ENCODE measurements at regions not wholly inside any gene's neighbourhood (a gene's known extent, or its start where the extent isn't known, plus 50 kb on each side); places are given as distances from the start of the nearest gene placed in this dataset.
A peak's percentile ranks its signal among the peaks of the same experiment; 100 is the strongest.

DNA sequence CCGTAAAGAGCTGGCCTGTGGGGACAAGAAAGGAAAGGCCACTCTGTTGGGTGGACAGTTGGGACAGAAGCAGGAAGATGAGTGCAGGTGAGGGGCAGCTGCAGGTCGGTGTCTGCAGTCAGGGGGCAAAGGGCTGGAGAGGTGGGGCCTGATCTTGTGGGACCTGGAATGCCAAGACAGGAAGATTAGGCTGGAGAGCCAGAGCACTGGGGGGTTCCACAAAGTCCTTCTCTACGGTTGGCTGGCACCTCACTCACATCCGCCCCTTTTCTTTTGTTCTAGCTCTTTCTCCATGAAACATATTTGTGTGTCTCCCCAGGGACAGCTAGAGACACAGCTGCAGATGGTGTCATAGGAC, 404.1 kb downstream of the PTPRU start:
- DNase-seq = no peak

DNA sequence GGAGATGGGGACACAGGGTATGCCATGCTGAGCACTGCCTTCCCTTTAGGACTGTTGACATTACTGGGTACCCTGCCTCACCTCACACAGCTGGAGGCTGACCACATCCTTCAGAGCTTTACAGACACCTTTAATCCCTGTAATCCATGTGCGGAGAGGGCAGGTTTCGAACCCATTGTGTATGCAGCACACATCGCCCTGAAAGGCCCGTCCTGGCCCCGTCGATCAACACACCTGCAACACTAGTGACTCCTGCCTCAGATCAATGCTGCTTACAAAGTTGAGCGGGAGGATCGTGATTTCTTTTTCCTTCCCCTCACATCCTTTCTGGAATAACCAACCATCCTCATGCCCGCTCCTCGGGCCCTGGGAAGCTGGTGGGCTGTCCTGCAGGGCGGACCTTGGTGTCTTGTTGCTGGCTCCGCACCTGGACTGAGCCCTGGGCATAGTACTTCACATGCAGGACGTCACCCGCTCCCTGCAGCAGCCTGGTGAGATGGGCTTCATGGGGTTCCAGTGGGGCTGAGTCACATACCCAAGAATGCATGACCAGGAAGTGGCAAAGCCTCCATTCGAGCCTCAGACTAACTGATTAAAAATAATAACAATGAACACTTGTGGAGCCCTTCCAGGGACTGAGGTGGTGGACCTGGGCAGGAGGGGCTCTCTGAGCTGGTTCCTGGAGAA, 403.6 kb downstream of the PTPRU start:
- no peak for DNase-seq

DNA sequence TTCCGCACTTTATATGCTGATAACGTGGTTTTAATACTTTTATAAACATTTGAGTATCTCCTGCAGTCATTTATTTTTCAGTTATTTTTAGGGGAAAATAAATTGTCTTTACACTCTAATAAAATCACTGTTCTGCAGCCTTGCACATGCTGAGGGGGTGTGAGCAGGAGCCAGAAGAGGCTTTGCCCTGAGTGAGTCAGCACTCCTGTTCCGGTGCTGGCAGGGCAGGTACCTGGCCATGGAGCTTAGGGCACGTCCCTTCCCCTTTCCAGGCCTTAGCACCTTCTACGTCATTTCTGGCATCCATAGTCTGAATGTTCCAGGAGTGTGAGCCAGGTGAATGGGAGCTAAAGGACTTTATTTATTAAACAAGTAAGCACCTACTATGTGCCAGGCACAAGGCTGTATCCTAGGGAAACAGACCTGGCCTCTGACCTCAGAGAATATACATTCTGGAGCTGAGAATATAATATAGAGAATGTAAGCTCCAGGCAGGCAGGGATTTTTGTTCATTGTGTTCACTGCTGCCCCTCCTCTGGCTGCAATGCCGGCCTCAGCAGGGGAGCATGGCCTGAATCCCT, 402.9 kb downstream of the PTPRU start:
- no peak for DNase-seq

DNA sequence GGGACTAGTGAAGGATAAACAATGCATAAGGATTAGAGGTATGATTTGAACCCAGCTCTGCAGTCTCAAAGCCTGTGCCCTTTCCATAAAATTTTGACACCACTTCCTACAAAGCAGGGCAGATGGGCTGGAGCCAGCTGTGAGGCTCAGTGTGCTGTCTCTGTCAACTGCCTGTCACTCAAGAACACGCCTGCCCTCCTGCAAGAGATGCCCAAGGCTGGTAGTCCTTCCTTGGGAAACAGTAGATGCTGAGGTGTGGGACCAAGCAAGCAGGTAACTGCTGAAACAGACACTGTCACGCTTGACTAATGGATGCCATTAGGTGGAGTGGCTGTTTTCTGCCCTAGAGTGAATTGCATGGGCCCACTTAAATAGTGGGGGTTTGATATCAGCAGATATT, 402.0 kb downstream of the PTPRU start:
- DNase-seq = no peak

DNA sequence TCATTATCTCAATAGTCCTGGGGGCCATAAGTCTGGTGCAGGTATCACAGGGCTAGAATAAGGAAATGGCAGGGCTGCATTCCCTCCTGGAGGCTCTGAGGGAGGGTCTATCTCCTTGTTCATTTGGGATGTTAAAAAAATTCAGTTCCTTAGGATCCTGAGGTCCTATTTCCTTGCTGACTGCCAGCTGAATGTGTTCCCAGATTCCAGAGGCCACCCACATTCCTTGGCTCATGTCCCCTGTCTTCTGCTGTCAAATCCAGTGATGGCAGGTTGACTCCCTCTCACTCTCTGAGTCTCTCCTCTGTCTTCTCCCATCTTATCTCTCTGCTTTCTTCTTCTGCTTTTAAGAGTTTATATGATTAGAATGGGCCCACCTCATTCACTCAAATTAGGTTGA, 400.6 kb downstream of the PTPRU start:
- no peak for DNase-seq

DNA sequence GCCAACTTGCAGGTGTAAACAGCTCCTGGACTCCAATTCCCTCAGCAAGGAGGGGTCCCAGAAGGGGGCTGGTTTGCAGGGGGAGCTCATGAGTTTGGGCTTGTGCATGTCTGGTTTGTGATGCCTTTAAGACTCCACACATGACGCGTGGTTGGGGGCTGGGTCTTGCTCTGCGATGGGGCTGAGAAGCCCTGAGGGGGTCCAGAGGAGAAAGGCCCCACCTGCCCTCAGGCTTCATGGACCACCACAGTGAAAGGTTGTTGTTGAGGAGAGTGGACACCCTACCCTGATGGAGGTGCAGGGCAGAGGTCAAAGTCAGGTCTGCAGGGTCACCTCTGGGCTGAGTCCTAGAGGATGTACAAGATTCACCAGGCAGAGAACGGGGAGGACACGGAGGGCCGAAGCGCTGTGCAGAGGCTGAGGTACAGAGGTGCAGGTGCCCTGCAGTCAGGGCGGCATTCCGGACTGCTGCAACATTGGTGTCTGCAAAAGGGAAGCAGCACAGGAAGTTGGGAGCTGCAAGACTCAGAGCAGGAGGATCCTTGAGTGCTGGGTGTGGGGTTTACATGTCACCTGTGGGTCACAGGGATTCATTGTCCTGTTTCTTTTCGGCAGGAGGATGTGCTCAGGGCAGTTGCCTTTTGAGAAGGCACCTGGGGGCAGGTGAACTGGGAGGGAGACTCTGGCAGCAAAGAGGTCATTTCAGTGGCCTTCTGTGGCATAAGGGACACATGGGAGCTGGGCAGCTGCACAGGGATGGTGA, 399.4 kb downstream of the PTPRU start:
- no peak for DNase-seq

DNA sequence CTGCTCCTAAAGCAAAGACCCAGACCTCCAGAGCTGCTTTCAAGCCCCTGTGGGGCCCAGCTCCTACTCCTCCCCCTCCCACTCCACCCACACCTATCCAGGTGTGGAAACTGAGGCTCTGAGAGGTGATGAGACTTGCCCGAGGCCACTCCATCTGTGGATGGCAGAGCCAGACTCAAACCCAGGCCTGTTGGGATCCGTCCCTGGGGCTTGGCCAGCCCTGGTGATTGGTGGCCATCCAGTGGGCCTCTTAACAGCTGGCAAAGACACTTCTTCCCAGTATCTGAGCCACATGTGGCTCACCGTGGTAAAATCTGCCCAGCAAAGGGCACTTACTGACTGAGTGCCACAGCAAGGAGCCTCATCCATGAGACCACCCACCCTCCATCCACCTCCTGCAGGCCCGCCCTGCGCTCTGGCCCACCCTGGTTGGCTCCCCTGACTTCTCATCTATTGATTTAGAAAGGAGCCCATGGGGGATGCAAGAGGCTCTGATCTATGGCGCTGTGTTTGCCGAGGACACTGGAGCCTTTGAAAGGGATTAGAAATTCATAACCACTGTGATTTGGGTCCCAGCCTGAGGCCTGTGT, 398.5 kb downstream of the PTPRU start:
- DNase-seq = no peak

DNA sequence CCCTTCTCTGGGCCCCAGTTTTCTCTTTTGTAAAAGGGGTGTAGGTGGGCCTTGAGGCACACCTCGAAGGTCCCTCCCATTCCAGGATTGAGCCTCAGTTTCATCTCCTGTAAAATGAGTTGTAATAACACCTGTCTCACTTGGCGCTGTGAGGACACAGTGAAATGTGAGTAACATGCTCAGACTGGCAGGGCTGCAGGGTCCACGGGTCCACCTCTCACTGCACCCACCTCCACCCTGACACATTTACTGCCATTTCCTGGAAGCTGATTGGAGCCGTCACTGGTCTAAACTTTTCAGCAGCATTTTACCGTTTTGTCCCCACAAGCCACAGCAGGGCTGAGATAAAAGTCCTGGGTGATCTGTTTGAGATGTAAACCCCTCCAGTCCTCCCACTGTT, 398.0 kb downstream of the PTPRU start:
- DNase-seq = no peak

DNA sequence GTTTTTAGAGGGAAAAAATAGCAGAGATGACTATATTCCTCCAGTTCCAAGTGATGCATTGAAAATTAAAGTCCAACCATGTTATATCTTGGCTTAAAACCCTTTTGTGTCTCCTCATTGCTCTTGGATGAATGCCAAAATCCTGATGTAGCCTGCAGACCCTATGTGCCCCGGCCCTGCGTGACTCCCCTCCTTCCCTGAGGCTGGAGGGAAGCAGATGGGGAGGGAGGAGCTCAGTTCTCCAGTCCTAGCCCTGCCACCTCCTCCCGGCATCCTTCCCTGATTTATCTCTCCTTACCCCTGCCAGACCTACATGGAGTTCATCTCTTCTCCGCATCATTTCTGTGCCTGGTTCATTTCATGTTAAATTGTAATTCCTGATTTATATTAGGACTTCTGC, 397.4 kb downstream of the PTPRU start:
- DNase-seq = peak in 1 of 2 experiments; percentile 5

DNA sequence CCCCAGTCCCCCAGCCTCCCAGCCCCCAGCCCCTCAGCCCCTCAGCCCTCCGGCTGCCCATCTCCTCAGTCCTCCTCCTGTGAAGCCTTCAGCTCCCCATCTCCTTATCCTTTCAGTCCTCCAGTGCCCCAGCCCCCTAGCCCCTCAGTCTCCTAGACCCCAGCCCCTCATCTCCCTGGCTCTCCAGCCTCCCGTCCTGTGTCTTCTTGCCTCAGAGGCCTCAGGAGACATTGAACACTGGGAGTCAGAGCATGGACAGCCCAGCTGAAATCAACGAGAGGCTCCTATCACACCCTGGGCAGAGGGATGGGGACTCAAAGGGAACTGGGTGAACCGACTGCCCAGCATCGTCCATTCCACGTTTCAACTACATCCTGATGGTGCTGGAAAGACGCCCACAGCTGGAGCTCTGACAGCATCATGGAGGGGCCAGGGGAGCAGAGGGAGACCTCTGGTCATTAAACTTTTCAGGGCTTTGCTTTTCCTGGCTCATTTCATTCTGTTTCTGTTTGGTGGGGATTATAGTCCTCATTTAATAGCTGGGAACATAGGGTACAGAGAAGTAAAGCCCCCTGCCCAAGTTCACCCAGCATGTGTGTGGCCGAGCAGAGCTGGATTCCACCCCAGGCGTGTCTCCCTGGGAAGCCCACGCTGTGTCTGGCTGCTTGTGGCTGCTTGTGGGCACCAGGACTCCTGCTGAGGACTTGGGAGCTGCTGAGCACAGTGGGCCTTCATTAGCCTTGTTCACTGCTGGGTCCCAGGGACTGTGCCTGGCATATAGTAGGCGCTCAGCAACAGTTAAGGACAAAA, 396.7 kb downstream of the PTPRU start:
- DNase-seq = no peak

DNA sequence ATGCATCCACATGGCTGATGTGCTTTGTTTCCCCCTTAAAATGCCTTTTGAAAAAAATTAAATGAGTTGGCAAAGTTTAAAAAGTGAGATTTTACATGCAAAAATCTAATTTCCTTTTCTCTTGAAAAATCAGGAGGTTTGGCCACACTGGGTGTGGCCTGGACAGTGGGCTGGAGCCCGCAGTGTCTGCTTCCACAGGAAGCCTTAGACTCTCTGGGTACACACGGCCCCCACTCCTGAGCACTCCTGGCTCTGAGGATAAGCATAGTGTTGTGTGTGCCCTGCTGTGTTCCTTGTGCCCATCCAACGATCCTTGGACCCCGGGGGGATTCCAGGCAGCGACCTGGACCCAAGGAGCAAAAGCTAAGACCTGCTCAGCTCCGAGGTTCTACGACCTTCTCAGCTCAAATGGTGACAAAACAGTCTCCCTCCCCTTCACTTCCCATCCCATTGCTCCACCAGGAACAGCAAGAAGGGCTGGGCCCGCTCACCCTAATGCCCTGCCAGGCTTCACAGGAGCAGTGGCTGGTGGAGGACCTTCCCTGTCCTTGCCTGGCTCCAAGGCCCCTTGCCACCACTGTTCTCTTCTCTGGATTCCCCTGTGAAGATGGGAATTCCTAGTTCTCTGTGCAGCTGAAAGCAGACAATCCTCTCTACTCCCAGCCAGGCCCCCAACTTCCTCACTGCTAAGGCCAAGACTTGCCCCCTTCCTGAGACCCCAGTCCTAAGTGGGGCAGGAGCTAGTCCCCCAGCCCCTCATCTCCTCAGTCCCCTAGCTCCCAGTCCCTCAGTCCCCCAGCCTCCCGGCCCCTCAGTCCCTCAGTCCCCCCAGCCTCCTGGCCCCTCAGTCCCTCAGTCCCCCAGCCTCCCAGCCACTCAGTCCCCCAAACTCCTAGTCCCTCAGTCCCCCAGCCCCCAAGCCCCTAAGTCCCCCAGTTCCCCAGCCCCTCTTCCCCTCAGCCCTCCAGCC, 395.8 kb downstream of the PTPRU start:
- no peak for DNase-seq

DNA sequence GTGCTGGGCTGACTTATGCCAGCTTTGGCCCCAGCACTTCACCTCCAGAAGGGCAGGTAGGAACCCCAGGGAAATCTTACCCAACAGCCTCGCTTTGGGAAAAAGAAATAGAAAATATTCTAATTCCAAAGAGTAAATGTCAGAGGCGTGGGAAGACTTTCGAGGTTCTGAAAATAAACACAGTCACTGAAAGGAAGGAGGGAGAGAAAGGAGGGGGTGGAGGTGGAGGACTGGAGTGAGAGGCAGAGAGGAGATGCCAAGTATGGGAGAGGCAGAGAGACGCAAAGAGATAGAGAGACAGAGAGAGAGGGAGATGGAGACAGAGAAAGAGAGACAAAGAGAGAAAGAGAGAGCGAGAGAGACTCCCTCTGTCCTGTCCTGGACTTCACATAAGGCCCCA, 395.0 kb downstream of the PTPRU start:
- no peak for DNase-seq

DNA sequence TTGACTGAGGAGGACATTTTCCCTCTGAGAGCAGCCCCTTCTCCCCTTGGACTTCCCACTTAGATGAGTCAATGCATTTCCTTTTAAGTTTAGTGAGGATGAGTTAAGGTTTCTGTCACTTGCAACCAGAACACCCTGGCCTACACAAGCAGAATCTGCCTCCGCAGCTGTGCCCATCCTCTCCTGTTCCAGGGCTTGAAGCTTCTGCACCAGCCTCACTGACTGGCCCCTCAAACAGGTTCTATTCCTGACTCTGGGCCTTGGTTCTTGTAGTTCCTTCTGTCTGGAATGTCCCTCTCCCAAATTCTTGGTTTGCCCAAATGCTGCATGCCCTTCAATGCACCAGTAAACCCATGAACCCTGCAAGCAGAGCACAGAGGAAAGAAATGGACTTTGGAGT, 394.4 kb downstream of the PTPRU start:
- no peak for DNase-seq

DNA sequence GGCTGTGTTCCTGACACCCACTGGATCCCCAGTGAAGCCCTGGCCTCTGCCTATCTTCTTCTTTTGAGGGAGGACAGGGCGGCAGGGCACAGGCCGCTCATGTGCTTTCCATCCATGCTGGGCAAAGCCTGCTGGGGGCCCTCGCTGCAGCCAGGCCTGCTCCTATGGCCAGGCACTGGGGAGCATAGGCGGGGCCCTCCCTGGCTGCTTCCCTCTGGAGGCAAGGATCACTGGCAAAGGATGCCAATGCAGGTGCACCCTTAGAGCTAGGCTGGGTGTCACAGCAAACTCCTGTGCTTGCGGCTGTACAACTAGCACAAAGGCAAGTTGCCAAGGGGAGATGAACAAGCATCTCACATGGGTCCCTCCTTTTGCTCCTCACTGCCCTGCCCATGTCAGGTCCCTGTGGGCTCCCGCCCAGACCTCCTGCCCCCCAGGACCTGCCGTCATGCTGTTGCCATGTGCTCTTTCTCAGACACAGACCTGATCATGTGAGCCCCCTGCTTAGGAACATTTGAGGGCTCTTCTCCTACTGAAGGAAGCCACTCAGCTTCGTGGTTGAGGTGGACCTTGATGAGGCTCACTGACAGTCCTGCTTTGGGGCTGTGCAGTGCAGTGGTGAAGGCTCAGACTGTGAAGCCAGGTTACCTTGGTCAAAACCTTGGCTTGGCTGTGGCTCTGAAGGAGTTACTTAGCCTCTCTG, 393.6 kb downstream of the PTPRU start:
- no peak for DNase-seq

DNA sequence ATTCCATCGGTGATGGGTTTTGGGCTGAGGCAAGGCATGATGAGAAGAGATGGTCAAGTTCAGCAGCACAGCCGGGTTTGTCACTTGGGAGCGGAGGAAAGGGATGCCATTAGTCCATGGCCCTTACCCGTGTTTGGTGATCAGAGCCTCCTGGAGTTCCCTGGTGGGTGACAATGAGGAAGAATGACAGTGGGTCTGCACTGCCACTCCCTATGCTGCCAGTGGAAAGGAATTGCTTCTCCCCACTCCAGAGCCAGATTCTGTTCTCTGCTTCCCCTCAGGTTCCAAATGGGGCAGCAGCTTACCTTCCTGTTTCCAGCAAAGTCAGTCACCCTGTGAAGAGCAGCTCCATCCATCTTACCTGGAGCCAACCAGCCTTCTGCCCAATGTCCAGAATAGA, 393.1 kb downstream of the PTPRU start:
- no peak for DNase-seq

DNA sequence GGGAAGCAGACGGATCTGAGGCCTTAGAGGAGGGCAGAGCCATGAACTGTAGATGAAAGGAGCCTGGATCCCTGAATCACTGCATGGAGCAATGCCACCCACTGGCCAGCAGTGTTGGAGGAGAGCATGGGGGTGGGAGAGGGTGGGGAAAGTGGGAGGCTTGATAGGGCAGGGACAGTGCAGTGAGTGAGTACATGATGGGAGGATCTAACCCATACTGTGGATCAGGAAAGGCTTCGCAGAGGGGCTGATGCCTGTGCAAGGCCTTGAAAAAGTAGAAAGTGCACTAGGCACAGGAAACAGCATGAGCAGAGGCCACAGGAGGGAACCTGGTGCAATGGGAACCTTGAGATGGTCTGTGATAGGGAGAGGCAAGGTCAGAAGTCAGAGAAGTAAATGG, 391.9 kb downstream of the PTPRU start:
- no peak for DNase-seq

DNA sequence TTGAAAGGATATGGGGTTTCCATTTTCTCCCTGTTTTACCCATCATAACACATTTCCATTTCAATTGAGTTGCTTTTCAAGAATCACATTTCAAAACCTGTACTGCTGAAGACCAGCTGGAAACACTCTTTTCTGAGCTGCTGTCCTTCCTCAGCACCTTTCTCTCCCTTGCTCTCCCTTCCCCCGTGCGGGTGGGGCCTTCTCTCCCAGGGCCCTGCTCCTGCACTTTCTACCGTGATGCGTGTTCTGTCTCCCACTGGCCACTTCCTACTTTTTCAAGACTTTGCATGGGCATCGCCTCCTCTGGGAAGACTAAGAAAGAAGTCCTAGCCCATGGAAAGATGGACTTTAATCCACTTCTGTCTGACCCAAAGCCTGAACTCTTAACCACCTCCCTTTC, 390.4 kb downstream of the PTPRU start:
- DNase-seq = no peak

DNA sequence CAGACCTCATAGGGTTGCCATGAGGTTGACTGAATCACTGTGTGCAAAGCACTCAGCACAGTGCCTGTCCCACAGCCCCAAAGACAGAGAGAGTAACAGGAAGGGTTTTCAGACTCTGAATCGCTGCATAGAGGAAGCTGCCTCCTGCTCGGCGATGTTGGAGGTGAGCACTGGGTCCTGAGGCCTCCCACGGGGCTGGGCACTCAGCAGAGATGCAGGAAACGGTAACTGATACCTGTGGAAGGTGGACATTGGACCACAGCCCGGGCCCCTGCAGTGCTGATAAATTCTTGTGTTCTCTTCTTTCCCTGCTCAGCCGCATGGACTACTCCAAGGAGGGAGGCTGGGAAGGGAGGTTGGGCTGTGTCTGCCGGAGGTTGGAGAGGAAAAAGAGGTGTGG, 389.7 kb downstream of the PTPRU start:
- no peak for DNase-seq

DNA sequence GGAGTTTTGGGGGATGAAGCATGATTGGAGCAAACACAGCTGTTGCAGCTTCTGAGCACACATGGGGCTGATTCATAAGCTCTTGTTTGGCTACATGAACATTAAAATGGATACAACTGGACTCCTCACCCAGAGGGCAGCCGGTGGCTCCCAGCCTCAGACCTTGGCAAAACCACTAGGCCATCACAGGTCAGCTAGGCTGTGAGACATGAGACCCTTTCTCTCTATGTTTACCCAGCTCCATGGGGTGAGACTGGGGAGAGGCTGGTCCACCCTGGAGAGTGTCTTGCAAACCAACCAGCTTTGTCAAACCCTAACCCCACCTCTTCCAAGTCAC, 388.7 kb downstream of the PTPRU start:
- DNase-seq = no peak

DNA sequence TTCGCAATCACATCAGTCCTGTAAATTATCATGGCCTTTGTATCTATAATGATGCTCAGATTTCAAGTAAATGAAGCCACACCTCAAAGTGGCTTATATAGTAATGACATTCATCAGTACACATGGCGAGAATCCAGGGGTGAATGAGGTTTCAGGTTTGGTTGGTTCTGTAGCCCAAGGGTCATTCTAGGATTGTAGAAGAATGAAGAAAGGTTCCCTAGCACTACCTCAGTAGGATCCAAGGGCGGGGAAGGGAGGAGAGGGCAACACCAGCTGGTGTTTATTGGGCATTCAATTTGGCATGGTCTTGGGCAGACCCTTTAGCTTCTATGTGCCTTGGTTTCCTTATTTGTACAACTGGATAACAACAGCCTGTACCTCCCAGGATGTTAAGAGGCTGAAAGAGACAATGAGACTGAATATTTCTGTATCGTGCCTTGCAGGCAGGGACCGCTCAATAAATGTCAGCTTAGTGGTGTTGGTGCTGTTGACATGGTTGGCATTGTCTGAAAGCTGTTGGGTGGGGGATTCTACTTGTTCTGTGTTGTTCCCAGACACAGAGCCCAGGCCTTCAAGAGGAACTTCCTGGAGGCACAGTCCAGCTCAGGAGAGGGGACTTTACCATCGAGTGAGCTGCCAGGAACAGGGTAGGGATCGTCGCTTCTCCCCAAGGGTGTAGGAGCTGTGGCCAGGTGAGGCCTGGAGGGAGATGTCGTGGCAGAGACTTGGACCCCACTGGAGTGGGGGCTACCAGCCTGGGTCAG, 388.2 kb downstream of the PTPRU start:
- no peak for DNase-seq

DNA sequence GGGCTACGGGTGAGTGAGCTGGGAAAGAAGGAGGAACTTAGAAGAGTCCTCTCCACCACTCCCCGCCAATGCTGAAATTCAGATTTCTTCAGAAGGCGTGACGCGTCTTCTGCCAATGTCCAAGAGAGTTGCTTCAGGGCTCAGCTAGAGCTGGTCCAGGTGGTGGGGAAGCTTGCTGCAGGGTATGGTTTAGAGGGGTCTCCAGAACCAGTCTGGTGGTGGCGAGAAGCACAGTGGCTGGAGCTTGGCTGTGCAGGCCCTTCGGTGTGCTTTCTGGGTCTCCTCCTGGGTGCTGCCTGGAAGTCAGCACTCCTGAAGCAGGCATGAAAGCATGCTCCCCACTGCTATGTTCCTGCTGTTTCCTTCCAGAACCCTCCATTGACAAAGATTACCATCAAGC, 387.2 kb downstream of the PTPRU start:
- DNase-seq = no peak
